Dendritic cell treated with granulocyte-macrophage colony-stimulating factor and Interleukin-4, amounts not matched to agents 40 ng/mL and 50 ng/mL, for 4 days (primary cell): ENCODE measurements at regions not wholly inside any gene's neighbourhood (a gene's known extent, or its start where the extent isn't known, plus 50 kb on each side); places are given as distances from the start of the nearest gene placed in this dataset.
"Not testable (repeated sequence)": the region's sequence is repeated elsewhere in the genome, so short reads cannot be mapped to it uniquely, and the experiment has no call there.

Source experiments
- H3K27ac Mint-ChIP-seq: one replicate; pipeline ENCODE4 v1.8.0; 2022; ENCODE audit warnings: mild to moderate bottlenecking, mixed read lengths
- H3K27me3 Mint-ChIP-seq: one replicate; pipeline ENCODE4 v1.8.0; 2022; ENCODE audit warnings: mild to moderate bottlenecking, mixed read lengths
- H3K36me3 Mint-ChIP-seq: one replicate; pipeline ENCODE4 v1.8.0; 2022; ENCODE audit warnings: low read depth, mixed read lengths
- H3K4me1 Mint-ChIP-seq: one replicate; pipeline ENCODE4 v1.8.0; 2022; ENCODE audit warnings: low read depth, mixed read lengths
- H3K4me3 Mint-ChIP-seq: one replicate; pipeline ENCODE4 v1.8.0; 2022; ENCODE audit warnings: mild to moderate bottlenecking, moderate library complexity, mixed read lengths
- H3K9me3 Mint-ChIP-seq: one replicate; pipeline ENCODE4 v1.8.0; 2022; ENCODE audit warnings: mixed read lengths
- intact Hi-C: fragments of 100-400 bp; cut with micrococcal nuclease; formaldehyde crosslinking; loops from one replicate; pipeline ENCODE4 v1.15.0; 2022

- intact Hi-C loops = no loop called here
- no peak overlapping the region for H3K27ac Mint-ChIP-seq
- no peak overlapping the region for H3K4me3 Mint-ChIP-seq
- H3K4me1 Mint-ChIP-seq = no peaks in the 10 kb centered on the region
- H3K36me3 Mint-ChIP-seq = no peaks in the 10 kb centered on the region
- H3K9me3 Mint-ChIP-seq = no peaks in the 10 kb centered on the region
- H3K27me3 Mint-ChIP-seq = no peaks in the 10 kb centered on the region
These were observed 283.8 kb downstream of the RDH14 start for GRCh38 chr2:18276583-18277075.

GRCh38 chr2:18273205-18273604 is 287.2 kb downstream of the RDH14 start:
- Mint-ChIP-seq H3K4me3 (no peak overlapping the region), H3K36me3 (no peaks in the 10 kb centered on the region), H3K4me1 (no peaks in the 10 kb centered on the region), H3K9me3 (no peaks in the 10 kb centered on the region), H3K27me3 (no peaks in the 10 kb centered on the region), H3K27ac (no peak overlapping the region)
- intact Hi-C loops = no loop called here

GRCh38 chr2:18272148-18272494 is 288.3 kb downstream of the RDH14 start:
- H3K27me3 Mint-ChIP-seq = no peaks in the 10 kb centered on the region
- intact Hi-C loops = no loop called here
- H3K27ac Mint-ChIP-seq = no peak overlapping the region
- H3K9me3 Mint-ChIP-seq = no peaks in the 10 kb centered on the region
- no peak overlapping the region for H3K4me3 Mint-ChIP-seq
- H3K4me1 Mint-ChIP-seq = no peaks in the 10 kb centered on the region
- no peaks in the 10 kb centered on the region for H3K36me3 Mint-ChIP-seq

- intact Hi-C loops = no loop called here
- H3K4me1 Mint-ChIP-seq = no peaks in the 10 kb centered on the region
- no peak overlapping the region for H3K4me3 Mint-ChIP-seq
- H3K27ac Mint-ChIP-seq = no peak overlapping the region
- H3K27me3 Mint-ChIP-seq = no peaks in the 10 kb centered on the region
- H3K9me3 Mint-ChIP-seq = no peaks in the 10 kb centered on the region
- no peaks in the 10 kb centered on the region for H3K36me3 Mint-ChIP-seq
These were observed 288.9 kb downstream of the RDH14 start for GRCh38 chr2:18271370-18272147.

- H3K27me3 Mint-ChIP-seq = no peaks in the 10 kb centered on the region
- no peak overlapping the region for H3K4me3 Mint-ChIP-seq
- no peaks in the 10 kb centered on the region for H3K9me3 Mint-ChIP-seq
- H3K4me1 Mint-ChIP-seq = no peaks in the 10 kb centered on the region
- intact Hi-C loops = no loop called here
- no peak overlapping the region for H3K27ac Mint-ChIP-seq
- no peaks in the 10 kb centered on the region for H3K36me3 Mint-ChIP-seq
These were observed 292.1 kb downstream of the RDH14 start for GRCh38 chr2:18268400-18268799.

GRCh38 chr2:18267501-18267900 is 293.0 kb downstream of the RDH14 start:
- Mint-ChIP-seq H3K27ac (no peak overlapping the region), H3K27me3 (no peaks in the 10 kb centered on the region), H3K9me3 (no peaks in the 10 kb centered on the region), H3K4me3 (no peak overlapping the region), H3K4me1 (no peaks in the 10 kb centered on the region), H3K36me3 (no peaks in the 10 kb centered on the region)
- intact Hi-C loops = no loop called here

GRCh38 chr2:18266699-18267098 is 293.8 kb downstream of the RDH14 start:
- H3K9me3 Mint-ChIP-seq, H3K36me3 Mint-ChIP-seq, intact Hi-C loops, H3K4me3 Mint-ChIP-seq, H3K4me1 Mint-ChIP-seq, H3K27ac Mint-ChIP-seq, H3K27me3 Mint-ChIP-seq: not testable (repeated sequence)

- Mint-ChIP-seq H3K9me3 (no peaks in the 10 kb centered on the region), H3K4me1 (no peaks in the 10 kb centered on the region), H3K27me3 (no peaks in the 10 kb centered on the region), H3K27ac (no peak overlapping the region), H3K4me3 (no peak overlapping the region), H3K36me3 (no peaks in the 10 kb centered on the region)
- intact Hi-C loops = no loop called here
These were observed 294.6 kb downstream of the RDH14 start for GRCh38 chr2:18265614-18266586.

- Mint-ChIP-seq H3K4me1 (no peaks in the 10 kb centered on the region), H3K27me3 (no peaks in the 10 kb centered on the region), H3K36me3 (no peaks in the 10 kb centered on the region), H3K4me3 (no peak overlapping the region), H3K27ac (no peak overlapping the region), H3K9me3 (no peaks in the 10 kb centered on the region)
- intact Hi-C loops = no loop called here
These were observed 297.9 kb downstream of the RDH14 start for GRCh38 chr2:18262601-18263000.

GRCh38 chr2:18253686-18254197 is 306.7 kb downstream of the RDH14 start:
- H3K27ac Mint-ChIP-seq = no peak overlapping the region
- H3K4me1 Mint-ChIP-seq = no peaks in the 10 kb centered on the region
- H3K9me3 Mint-ChIP-seq = peaks cover 18% of the 10 kb centered on the region
- no peaks in the 10 kb centered on the region for H3K27me3 Mint-ChIP-seq
- H3K36me3 Mint-ChIP-seq = no peaks in the 10 kb centered on the region
- no peak overlapping the region for H3K4me3 Mint-ChIP-seq
- intact Hi-C loops = no loop called here

GRCh38 chr2:18251486-18251885 is 309.0 kb downstream of the RDH14 start:
- peaks cover 18% of the 10 kb centered on the region for H3K9me3 Mint-ChIP-seq
- no peak overlapping the region for H3K4me3 Mint-ChIP-seq
- no peaks in the 10 kb centered on the region for H3K4me1 Mint-ChIP-seq
- no peaks in the 10 kb centered on the region for H3K36me3 Mint-ChIP-seq
- intact Hi-C loops = no loop called here
- H3K27ac Mint-ChIP-seq = no peak overlapping the region
- no peaks in the 10 kb centered on the region for H3K27me3 Mint-ChIP-seq

- Mint-ChIP-seq H3K4me3 (no peak overlapping the region), H3K27me3 (no peaks in the 10 kb centered on the region), H3K9me3 (peaks cover 7% of the 10 kb centered on the region), H3K4me1 (no peaks in the 10 kb centered on the region), H3K27ac (no peak overlapping the region), H3K36me3 (no peaks in the 10 kb centered on the region)
- intact Hi-C loops = no loop called here
These were observed 313.0 kb downstream of the RDH14 start for GRCh38 chr2:18247282-18248110.

GRCh38 chr2:18245375-18245774 is 315.1 kb downstream of the RDH14 start:
- Mint-ChIP-seq H3K4me1 (no peaks in the 10 kb centered on the region), H3K27ac (no peak overlapping the region), H3K4me3 (no peak overlapping the region), H3K36me3 (no peaks in the 10 kb centered on the region), H3K9me3 (no peaks in the 10 kb centered on the region), H3K27me3 (no peaks in the 10 kb centered on the region)
- intact Hi-C loops = no loop called here
